ENCODE measurements at regions not wholly inside any gene's neighbourhood (a gene's known extent, or its start where the extent isn't known, plus 50 kb on each side); places are given as distances from the start of the nearest gene placed in this dataset.

DNA sequence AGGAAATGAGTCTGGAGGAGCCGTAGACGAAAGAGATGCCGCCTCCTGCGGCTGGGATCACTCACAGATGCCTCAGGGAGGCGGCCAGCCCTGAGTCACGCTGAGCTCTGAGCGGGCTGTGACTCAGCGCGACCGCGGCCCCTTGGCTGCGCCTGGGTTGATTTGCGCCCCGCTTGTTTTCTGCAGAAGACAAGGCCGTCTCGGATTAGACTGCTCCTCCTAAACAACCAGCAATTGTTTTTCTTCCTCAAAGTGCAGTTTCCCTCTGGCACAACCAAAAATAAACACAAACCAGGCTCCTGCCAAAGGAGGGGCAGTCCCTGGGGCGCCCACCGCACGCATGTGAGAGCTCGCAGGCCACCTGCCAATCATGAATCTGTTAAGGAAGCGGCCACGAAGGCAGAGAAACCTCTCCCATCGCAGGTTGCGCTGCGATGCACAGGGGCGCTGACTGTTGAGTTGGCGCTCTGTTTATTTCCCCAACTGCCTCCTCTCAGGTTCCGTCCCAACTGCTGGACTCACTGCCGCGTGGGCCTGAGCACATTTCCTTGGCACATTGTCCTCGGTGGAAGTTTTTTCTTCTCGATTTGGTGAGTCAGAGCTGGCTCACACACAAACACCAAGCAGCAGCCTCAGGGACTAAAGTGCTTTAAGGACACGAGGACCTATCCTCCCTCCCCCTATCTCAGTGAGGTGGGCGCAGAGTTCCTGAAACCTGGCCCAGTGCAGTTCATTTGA lies 85.2 kb upstream of the NDUFV2 start:
- POLR2A ChIA-PET: interaction anchor here (0.6 to 1.6 kb wide), 7 partner anchors 8 to 313 kb away, joined by 3 to 8 read pairs (median 4); partner anchors contain the start of genes MTCL1 and NDUFV2
- peak overlapping the region; percentile 97 for H3K27ac ChIP-seq (ENCODE audit: low read depth, low read length)
- CTCF ChIA-PET: no interaction called here
- no peaks in the 10 kb centered on the region; the same call in 1 of the 2 replicates for H3K9me3 ChIP-seq (ENCODE audit: control insufficient read depth, insufficient read depth, low read length)
- H3K27me3 ChIP-seq (ENCODE audit: control insufficient read depth, insufficient read depth, low read length): no peaks in the 10 kb centered on the region
- H3K4me3 ChIP-seq (ENCODE audit: low read depth, low read length): peak overlapping the region; percentile 48
- TF ChIP-seq, protein P1, sequence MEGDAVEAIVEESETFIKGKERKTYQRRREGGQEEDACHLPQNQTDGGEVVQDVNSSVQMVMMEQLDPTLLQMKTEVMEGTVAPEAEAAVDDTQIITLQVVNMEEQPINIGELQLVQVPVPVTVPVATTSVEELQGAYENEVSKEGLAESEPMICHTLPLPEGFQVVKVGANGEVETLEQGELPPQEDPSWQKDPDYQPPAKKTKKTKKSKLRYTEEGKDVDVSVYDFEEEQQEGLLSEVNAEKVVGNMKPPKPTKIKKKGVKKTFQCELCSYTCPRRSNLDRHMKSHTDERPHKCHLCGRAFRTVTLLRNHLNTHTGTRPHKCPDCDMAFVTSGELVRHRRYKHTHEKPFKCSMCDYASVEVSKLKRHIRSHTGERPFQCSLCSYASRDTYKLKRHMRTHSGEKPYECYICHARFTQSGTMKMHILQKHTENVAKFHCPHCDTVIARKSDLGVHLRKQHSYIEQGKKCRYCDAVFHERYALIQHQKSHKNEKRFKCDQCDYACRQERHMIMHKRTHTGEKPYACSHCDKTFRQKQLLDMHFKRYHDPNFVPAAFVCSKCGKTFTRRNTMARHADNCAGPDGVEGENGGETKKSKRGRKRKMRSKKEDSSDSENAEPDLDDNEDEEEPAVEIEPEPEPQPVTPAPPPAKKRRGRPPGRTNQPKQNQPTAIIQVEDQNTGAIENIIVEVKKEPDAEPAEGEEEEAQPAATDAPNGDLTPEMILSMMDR (IDR thresholded peaks at IDR 0.05; ENCODE audit: low read depth, low read length): no peak
- DNase-seq (ENCODE audit: low read depth, low spot score): peak; percentile 68

DNA sequence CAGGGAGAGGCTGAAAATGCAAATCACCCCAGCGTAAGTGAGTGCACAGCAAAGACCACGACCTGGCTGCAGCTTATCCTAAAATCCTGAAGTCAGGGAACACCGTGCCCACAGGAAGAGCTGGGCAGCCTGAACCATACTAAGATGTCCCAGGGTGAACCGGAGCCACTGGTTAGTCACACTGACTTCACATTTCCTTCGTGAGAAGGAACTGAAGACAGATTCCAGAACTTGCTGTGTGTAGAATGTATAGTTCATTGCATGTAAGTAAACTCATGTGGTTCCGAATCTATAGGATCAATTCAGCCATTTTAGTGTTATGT lies 84.6 kb upstream of the NDUFV2 start:
- Histone ChIP-seq H3K9me3 (ENCODE audit: control insufficient read depth, insufficient read depth, low read length) (no peaks in the 10 kb centered on the region; the same call in 1 of the 2 replicates), H3K4me3 (ENCODE audit: low read depth, low read length) (peak overlapping the region; percentile 48), H3K27ac (ENCODE audit: low read depth, low read length) (peak overlapping the region; percentile 97), H3K27me3 (ENCODE audit: control insufficient read depth, insufficient read depth, low read length) (no peaks in the 10 kb centered on the region)
- TF ChIP-seq, protein P1 (IDR thresholded peaks at IDR 0.05; ENCODE audit: low read depth, low read length): no peak
- ChIA-PET CTCF (no interaction called here), POLR2A (interaction anchor here (0.6 to 1.6 kb wide), 4 partner anchors 68 to 313 kb away, joined by 3 to 8 read pairs (median 4); partner anchors contain the start of gene MTCL1)
- DNase-seq (ENCODE audit: low read depth, low spot score): no peak

DNA sequence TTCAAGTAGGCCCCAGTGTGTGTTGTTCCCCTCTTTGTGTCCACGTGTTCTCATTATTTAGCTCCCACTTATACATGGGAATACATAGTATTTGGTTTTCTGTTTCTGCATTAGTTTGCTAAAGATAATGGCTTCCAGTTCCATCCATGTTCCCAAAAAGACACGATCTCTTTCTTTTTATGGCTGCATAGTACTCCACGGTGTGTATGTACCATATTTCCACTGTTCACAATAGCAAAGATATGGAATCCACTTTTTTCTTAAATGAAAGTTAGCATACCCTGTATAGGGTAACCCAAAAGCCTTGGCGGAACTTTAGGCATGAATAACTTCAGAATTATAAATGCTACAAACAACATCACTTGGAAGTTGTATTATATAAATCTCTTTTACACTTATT lies 83.4 kb upstream of the NDUFV2 start:
- TF ChIP-seq, protein P1 (IDR thresholded peaks at IDR 0.05; ENCODE audit: low read depth, low read length): no peak
- POLR2A ChIA-PET: no interaction called here
- CTCF ChIA-PET: no interaction called here
- Histone ChIP-seq H3K27me3 (ENCODE audit: control insufficient read depth, insufficient read depth, low read length) (no peaks in the 10 kb centered on the region), H3K9me3 (ENCODE audit: control insufficient read depth, insufficient read depth, low read length) (no peaks in the 10 kb centered on the region; the same call in 1 of the 2 replicates), H3K4me3 (ENCODE audit: low read depth, low read length) (no peak overlapping the region), H3K27ac (ENCODE audit: low read depth, low read length) (no peak overlapping the region)
- DNase-seq (ENCODE audit: low read depth, low spot score): no peak

DNA sequence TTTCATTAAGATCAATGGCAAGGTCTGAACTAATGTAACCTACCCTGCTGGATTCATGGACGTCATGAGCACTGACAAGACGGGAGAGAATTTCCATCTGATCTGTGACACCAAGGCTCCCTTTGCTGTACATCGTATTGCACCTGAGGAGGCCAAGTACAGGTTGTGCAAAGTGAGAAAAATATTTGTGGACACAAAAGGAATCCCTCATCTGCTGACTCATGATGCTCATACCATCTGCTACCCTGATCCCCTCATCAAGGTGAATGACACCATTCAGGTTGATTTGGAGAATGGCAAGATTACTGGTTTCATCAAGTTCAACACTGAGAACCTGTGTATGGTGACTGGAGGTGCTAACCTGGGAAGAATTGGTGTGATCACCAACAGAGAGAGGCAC lies 82.3 kb upstream of the NDUFV2 start:
- Histone ChIP-seq H3K27ac (ENCODE audit: low read depth, low read length) (no peak overlapping the region), H3K9me3 (ENCODE audit: control insufficient read depth, insufficient read depth, low read length) (no peaks in the 10 kb centered on the region; the same call in 1 of the 2 replicates), H3K27me3 (ENCODE audit: control insufficient read depth, insufficient read depth, low read length) (no peaks in the 10 kb centered on the region), H3K4me3 (ENCODE audit: low read depth, low read length) (no peak overlapping the region)
- DNase-seq (ENCODE audit: low read depth, low spot score): no peak
- POLR2A ChIA-PET: no interaction called here
- CTCF ChIA-PET: interaction anchor here (0.6 kb wide), 1 partner anchor 324 kb away, joined by 3 read pairs; no protein-coding TSS in a partner anchor
- TF ChIP-seq, protein P1 (IDR thresholded peaks at IDR 0.05; ENCODE audit: low read depth, low read length): no peak

DNA sequence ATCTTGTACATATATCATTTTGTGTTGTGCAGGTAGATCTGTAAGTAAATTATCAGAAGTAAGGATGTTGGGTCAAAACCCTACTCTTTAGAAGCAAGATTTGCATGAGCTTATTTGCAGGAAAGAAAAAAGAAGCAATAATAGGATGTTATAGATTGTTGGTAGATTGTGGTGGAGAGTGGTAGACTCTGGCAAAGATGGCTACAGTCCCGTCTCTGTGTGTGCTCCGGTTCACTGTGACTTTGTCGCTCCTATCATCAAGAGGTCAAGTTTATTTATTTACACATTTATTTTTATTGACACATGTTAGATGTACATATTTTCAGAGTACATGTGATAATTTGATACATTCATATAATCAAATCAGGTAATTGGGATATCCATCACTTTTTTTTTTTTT lies 81.0 kb upstream of the NDUFV2 start:
- ChIA-PET POLR2A (no interaction called here), CTCF (no interaction called here)
- Histone ChIP-seq H3K27me3 (ENCODE audit: control insufficient read depth, insufficient read depth, low read length) (no peaks in the 10 kb centered on the region), H3K9me3 (ENCODE audit: control insufficient read depth, insufficient read depth, low read length) (no peaks in the 10 kb centered on the region; the same call in 1 of the 2 replicates), H3K4me3 (ENCODE audit: low read depth, low read length) (no peak overlapping the region), H3K27ac (ENCODE audit: low read depth, low read length) (no peak overlapping the region)
- TF ChIP-seq, protein P1 (IDR thresholded peaks at IDR 0.05; ENCODE audit: low read depth, low read length): no peak
- DNase-seq (ENCODE audit: low read depth, low spot score): no peak
